Kidney (tissue), 13 donors: ENCODE measurements at regions not wholly inside any gene's neighbourhood (a gene's known extent, or its start where the extent isn't known, plus 50 kb on each side); places are given as distances from the start of the nearest gene placed in this dataset.

Source experiments
- DNase-seq, 5 donors: peaks; one replicate each; pipeline ENCODE4 v3.0.0-alpha.2; 2013 to 2020
- FAIRE-seq: peaks from 2 replicates; lab custom pipeline; 2012; peaks lifted over from hg19 to GRCh38; lab: Jason Lieb, UNC
- H3K27ac ChIP-seq, 2 donors: one replicate each; pipeline ENCODE4 v1.7.0; 2013; ENCODE audit warnings: low read depth in 2 of 2, low read length in 2 of 2, inconsistent platforms in 1 of 2
- H3K27me3 ChIP-seq: one replicate; pipeline ENCODE4 v1.7.1; 2013; ENCODE audit warnings: low read length, inconsistent platforms; ENCODE audit not compliant: control insufficient read depth, insufficient read depth
- H3K36me3 ChIP-seq, 3 donors: one replicate each; pipeline versions ENCODE4 v1.7.0 to v1.7.1; 2013; ENCODE audit warnings: low read length in 3 of 3, control low read depth in 1 of 3, inconsistent platforms in 1 of 3; ENCODE audit not compliant: insufficient read depth in 3 of 3, control insufficient read depth in 2 of 3
- H3K4me1 ChIP-seq, 3 donors: one replicate each; pipeline versions ENCODE4 v1.7.0 to v1.7.1; 2013; ENCODE audit warnings: low read length in 3 of 3, inconsistent platforms in 1 of 3, low read depth in 1 of 3; ENCODE audit not compliant: control insufficient read depth in 2 of 3, insufficient read depth in 2 of 3
- H3K4me3 ChIP-seq, 3 donors: one replicate each; pipeline versions ENCODE4 v1.7.0 to v1.8.1; 2013; ENCODE audit warnings: low read length in 3 of 3, control low read depth in 1 of 3, inconsistent platforms in 1 of 3
- H3K9ac ChIP-seq, 3 donors: one replicate each; pipeline versions ENCODE4 v1.7.0 to v1.7.1; 2013; ENCODE audit warnings: low read length in 3 of 3, control low read depth in 1 of 3, inconsistent platforms in 1 of 3
- H3K9me3 ChIP-seq, 3 donors: one replicate each; pipeline versions ENCODE4 v1.7.0 to v1.7.1; 2013; ENCODE audit warnings: low read length in 3 of 3, control low read depth in 1 of 3, inconsistent platforms in 1 of 3; ENCODE audit not compliant: control insufficient read depth in 2 of 3, insufficient read depth in 1 of 3
- intact Hi-C: fragments of 100-400 bp; cut with DNase I; formaldehyde crosslinking; loops from one replicate; pipeline ENCODE4 v1.11.1; 2022
- TF ChIP-seq, protein P1 (sequence below): IDR thresholded peaks from 3 replicates; pipeline ENCODE4 v1.5.1; 2012; ENCODE audit warnings: mild to moderate bottlenecking, moderate library complexity, borderline replicate concordance; ENCODE audit not compliant: insufficient read depth; ENCODE audit errors: extremely low read depth
- donor health status: control.
- donor health status: control.
- donor health status: control.
- donor health status: control.
- donor health status: control.
- donor health status: DM: yes; HTN: yes; CAD: no.
- donor health status: Normal renal cell carcinoma (clear cell type).

DNA sequence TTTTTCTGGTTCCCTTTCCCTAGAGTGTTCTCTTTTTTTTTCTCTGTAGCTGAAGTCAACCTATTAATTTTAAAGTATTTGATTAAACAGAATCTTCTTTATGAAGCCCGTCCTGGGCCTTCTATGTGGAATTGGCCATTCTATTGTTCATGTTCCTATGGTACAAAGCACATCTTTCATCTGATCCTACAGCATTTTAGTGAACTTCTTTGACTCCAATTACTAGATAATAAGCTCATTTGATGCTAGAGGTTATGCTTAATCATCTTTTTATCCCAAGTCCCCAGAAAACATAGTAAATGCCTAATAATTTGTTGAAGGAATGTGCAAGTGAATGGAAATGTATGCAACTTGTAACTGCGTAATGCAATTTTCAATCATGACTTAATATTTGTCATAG is 472.0 kb upstream of the KLF6 start:
- FAIRE-seq (no peak), DNase-seq (no peak)
- TF ChIP-seq, protein P1, sequence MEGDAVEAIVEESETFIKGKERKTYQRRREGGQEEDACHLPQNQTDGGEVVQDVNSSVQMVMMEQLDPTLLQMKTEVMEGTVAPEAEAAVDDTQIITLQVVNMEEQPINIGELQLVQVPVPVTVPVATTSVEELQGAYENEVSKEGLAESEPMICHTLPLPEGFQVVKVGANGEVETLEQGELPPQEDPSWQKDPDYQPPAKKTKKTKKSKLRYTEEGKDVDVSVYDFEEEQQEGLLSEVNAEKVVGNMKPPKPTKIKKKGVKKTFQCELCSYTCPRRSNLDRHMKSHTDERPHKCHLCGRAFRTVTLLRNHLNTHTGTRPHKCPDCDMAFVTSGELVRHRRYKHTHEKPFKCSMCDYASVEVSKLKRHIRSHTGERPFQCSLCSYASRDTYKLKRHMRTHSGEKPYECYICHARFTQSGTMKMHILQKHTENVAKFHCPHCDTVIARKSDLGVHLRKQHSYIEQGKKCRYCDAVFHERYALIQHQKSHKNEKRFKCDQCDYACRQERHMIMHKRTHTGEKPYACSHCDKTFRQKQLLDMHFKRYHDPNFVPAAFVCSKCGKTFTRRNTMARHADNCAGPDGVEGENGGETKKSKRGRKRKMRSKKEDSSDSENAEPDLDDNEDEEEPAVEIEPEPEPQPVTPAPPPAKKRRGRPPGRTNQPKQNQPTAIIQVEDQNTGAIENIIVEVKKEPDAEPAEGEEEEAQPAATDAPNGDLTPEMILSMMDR, result no peak
- H3K27me3 ChIP-seq, result no peaks in the 10 kb centered on the region
- H3K27ac ChIP-seq, result no peak overlapping the region
- H3K9me3 ChIP-seq, result no peaks in the 10 kb centered on the region
- H3K4me1 ChIP-seq, result no peaks in the 10 kb centered on the region
- intact Hi-C loops, result no loop called here
- no peaks in the 10 kb centered on the region for H3K36me3 ChIP-seq
- no peak overlapping the region for H3K9ac ChIP-seq
- H3K4me3 ChIP-seq, result no peak overlapping the region

DNA sequence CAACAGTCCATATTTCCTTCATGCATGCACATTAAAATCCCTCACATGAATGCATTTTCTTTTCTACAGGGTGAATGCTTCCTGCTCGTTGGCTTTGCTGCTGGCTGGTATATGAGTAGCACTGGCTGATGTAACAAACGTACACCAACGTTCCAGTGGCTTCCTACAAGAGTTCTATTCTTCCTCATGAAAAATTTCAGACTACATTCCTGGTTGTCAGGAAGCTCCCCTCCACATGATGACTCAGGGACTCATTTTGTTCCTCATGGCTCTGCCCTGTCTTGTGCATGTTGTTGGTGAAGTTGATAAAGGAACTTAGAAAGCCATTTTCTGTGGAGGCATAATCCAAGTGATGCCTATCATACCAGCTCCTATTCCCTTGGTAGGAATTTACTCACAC is 470.7 kb upstream of the KLF6 start:
- Histone ChIP-seq H3K4me1 (no peaks in the 10 kb centered on the region), H3K36me3 (no peaks in the 10 kb centered on the region), H3K9ac (no peak overlapping the region), H3K27me3 (no peaks in the 10 kb centered on the region), H3K4me3 (no peak overlapping the region), H3K27ac (no peak overlapping the region), H3K9me3 (no peaks in the 10 kb centered on the region)
- FAIRE-seq (no peak), DNase-seq (no peak)
- TF ChIP-seq, protein P1, result no peak
- intact Hi-C loops, result no loop called here

DNA sequence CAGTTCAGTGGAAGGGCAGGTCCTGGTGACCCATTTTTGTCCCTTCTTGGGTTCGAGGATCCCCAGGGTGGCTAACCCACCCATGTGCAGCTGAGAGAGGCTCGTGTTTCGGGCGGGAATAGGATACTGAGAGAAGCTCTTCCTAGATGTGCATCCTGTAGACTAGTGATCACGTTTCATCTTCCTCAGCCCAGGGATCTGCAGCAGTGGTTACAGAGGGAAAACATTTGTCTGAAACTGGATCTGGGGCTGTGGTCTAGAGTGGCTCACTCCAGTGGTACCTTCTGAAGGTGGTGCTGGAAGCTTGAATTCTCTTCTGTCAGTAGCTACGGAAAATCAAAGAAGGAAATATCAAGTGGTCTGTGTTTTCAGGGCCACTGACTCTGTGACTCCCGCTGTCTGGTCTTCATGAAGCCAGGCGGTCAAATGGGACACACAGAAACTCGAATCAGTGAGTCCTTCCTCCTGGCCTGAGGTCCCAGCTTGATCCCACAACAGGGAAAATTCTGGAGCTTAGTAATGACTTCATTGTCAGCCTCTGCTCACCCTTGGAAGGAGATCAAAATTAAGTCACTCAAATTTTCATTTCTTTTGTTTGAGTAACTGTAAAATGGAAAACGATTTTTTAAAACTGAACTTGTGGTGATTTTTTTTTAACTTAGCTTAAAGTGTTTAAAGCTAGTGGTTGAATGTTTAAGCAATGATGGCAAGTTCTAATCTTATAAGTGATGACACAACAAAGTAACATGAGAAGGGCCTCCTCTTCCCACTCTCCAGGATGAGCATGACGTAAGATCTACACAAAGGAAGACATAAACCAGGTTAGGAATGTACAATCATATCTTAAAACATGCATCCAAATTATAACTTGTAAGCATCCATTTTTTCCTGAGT is 469.3 kb upstream of the KLF6 start:
- no peak for FAIRE-seq

More for the DNA sequence above, 469.3 kb upstream of the KLF6 start:
- intact Hi-C loops, result no loop called here
- Histone ChIP-seq H3K36me3 (no peaks in the 10 kb centered on the region), H3K9ac (no peak overlapping the region), H3K27me3 (no peaks in the 10 kb centered on the region), H3K27ac (no peak overlapping the region), H3K4me3 (no peak overlapping the region), H3K9me3 (no peaks in the 10 kb centered on the region), H3K4me1 (no peaks in the 10 kb centered on the region)
- TF ChIP-seq, protein P1, result no peak
- no peak for DNase-seq
